ENCODE measurements at regions not wholly inside any gene's neighbourhood (a gene's known extent, or its start where the extent isn't known, plus 50 kb on each side); places are given as distances from the start of the nearest gene placed in this dataset.

DNA sequence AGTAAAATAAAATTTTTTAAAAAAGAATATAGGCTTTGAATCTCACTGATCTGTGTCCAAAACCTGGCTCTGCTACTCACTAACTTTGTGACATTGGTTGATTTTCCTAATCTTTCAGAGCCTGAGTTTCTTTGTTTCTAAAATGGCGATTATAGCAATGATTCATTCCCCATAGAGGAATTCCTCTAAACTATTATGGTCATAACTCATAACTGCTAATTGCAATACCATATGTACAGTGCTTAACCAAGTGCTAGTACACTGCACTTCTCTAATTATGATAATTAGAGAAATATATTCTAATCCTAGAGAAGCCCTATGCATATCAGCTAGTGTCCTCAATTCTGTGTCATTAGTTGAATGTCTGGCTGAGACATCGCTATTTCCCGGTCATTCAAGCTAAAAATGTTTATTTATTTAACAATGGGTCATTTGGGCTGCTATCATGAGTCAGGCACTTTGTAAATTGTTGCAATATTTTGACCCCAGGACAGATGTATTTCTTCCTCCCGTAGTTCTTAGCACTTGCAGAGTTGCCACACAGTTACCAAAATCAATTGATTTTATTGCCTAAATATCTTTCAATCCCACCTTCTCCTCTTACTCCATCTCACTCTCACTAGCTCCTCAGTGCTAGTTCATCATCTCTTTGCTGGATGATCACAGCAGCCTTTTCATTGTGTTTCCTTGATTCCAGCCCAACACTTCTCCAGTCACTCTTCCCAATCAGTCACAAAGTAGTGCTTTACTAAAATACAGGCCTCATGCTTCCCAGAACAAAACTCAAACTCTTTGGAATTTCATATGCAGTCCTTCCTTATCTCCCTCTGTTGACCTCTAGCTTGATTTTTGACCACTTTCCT is 200.9 kb upstream of the PAPPA start:
- Histone ChIP-seq H3K9me3 (no peaks in the 10 kb centered on the region), H3K27me3 (no peaks in the 10 kb centered on the region), H3K36me3 (no peaks in the 10 kb centered on the region), H3K4me1 (peaks cover 0 to 8% (median 0%) of the 10 kb centered on the region in 12 donors), H3K27ac (no peak overlapping the region), H3K4me3 (no peak overlapping the region)
- intact Hi-C loops (cut with DNase I), result no loop called here
- WGBS, 4 donors, result 59 to 73% (median 63%) methylated on average over 4 of the region's 4 CpGs
- DNase-seq (no peak), ATAC-seq (peak in 1 of 4 donors; percentile 26)
- TF ChIP-seq POLR2A (IDR thresholded peaks at IDR 0.05), result no peak
- TF ChIP-seq, protein P1, sequence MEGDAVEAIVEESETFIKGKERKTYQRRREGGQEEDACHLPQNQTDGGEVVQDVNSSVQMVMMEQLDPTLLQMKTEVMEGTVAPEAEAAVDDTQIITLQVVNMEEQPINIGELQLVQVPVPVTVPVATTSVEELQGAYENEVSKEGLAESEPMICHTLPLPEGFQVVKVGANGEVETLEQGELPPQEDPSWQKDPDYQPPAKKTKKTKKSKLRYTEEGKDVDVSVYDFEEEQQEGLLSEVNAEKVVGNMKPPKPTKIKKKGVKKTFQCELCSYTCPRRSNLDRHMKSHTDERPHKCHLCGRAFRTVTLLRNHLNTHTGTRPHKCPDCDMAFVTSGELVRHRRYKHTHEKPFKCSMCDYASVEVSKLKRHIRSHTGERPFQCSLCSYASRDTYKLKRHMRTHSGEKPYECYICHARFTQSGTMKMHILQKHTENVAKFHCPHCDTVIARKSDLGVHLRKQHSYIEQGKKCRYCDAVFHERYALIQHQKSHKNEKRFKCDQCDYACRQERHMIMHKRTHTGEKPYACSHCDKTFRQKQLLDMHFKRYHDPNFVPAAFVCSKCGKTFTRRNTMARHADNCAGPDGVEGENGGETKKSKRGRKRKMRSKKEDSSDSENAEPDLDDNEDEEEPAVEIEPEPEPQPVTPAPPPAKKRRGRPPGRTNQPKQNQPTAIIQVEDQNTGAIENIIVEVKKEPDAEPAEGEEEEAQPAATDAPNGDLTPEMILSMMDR (IDR thresholded peaks at IDR 0.05), result no peak

DNA sequence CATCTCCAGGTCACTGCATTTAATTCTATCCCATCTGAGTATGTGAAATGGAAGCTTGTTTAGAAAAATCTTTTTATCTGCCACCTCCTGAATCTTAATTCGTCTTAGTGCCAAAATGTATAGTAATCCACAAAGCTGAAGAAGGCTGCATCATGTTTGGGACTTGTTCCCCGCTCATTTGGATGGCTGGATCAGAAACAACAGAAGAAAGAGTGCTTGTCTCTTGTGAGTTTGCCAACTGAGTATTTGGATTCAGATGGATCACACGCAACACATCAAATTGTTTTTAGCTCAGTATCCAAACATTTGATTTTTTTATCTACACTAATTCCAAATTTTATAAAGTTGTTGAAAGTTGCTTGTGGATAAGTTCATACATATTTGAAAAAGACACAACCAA is 197.2 kb upstream of the PAPPA start:
- WGBS, 4 donors, result 66 to 76% (median 74%) methylated on average over 3 of the region's 3 CpGs

DNA sequence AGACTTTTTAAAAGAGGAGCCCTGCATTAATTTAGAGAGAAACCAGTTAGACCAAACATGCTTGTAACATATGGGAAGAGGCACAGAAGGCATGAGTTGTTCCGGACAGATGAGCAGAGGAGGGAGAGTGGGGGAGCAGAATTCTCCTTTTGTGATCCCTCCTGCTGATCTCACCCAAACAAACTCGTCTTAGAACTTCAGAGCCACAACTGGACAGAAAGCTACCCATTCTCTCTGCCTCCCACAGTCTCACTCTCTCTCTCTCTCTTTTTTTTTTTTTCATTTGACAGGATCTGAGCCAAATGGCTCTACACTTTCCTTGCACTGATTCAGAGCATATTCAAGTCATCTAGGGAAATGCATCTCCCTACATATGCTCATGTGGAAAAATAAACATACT is 196.0 kb upstream of the PAPPA start:
- intact Hi-C loops (cut with DNase I), result no loop called here
- DNase-seq (no peak), ATAC-seq (no peak)
- Histone ChIP-seq H3K4me3 (no peak overlapping the region), H3K27ac (no peak overlapping the region), H3K9me3 (peaks cover 0 to 3% (median 0%) of the 10 kb centered on the region in 12 donors), H3K27me3 (no peaks in the 10 kb centered on the region), H3K4me1 (peaks cover 0 to 4% (median 0%) of the 10 kb centered on the region in 12 donors), H3K36me3 (no peaks in the 10 kb centered on the region)
- TF ChIP-seq POLR2A (IDR thresholded peaks at IDR 0.05), result no peak
- TF ChIP-seq, protein P1 (IDR thresholded peaks at IDR 0.05), result no peak
- WGBS, 4 donors, result 54 to 67% (median 63%) methylated on average over 2 of the region's 2 CpGs

More for the DNA sequence above, 197.2 kb upstream of the PAPPA start:
- no peak overlapping the region for H3K27ac ChIP-seq
- DNase-seq (no peak), ATAC-seq (no peak)
- H3K4me1 ChIP-seq, result peaks cover 0 to 8% (median 0%) of the 10 kb centered on the region in 12 donors
- H3K36me3 ChIP-seq, result no peaks in the 10 kb centered on the region
- TF ChIP-seq POLR2A (IDR thresholded peaks at IDR 0.05), result no peak
- TF ChIP-seq, protein P1 (IDR thresholded peaks at IDR 0.05), result no peak
- intact Hi-C loops (cut with DNase I), result no loop called here
- no peak overlapping the region for H3K4me3 ChIP-seq
- H3K9me3 ChIP-seq, result no peaks in the 10 kb centered on the region
- H3K27me3 ChIP-seq, result no peaks in the 10 kb centered on the region

DNA sequence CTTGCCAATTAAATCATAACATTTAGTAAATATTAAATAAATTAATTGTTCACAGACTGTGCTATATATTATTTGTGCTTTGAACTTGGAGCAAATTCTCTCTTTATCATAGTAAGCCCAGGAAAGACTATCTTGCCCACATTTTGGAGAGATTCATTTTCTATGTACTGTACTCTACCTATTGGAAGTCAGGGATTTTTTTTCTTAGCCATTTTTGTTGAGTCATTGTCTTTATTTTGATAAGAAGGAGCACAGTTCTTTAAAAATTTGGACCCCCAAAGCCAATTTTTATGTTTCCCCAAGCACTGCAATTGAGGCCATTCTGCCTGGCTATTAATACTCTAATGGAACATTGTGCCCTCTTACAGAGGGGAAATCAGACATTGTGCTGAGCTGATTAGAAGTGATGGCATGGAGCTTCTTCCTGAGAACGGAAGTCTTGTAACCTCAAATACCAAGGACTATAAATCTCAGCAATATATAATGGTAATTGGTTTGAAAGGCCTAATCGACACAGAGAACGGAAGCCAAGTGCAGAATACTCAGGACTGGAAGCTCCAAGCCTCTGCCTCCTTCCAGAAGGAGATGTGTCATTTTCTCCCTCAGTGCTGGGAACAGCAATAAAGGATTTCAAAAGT is 188.8 kb upstream of the PAPPA start:
- DNase-seq (no peak), ATAC-seq (no peak)
- Histone ChIP-seq H3K9me3 (peaks cover 0 to 5% (median 0%) of the 10 kb centered on the region in 12 donors), H3K4me3 (no peak overlapping the region), H3K4me1 (no peaks in the 10 kb centered on the region), H3K27ac (no peak overlapping the region), H3K27me3 (no peaks in the 10 kb centered on the region), H3K36me3 (no peaks in the 10 kb centered on the region)
- intact Hi-C loops (cut with DNase I), result no loop called here
- 77 to 84% (median 80%) methylated on average over 3 of the region's 3 CpGs for WGBS, 4 donors
- TF ChIP-seq POLR2A (IDR thresholded peaks at IDR 0.05), result no peak
- TF ChIP-seq, protein P1 (IDR thresholded peaks at IDR 0.05), result no peak
